Right cardiac atrium (tissue), 5 donors: ENCODE measurements at regions not wholly inside any gene's neighbourhood (a gene's known extent, or its start where the extent isn't known, plus 50 kb on each side); places are given as distances from the start of the nearest gene placed in this dataset.

Experiments used
- ATAC-seq, 2 donors: fragments of 200-7000 bp; cut with Tn5 transposase; one replicate each; pipeline versions ENCODE4 v1.8.0 to v1.9.1; 2020; ENCODE audit warnings: moderate library complexity in 2 of 2, mild to moderate bottlenecking in 1 of 2
- DNase-seq, 3 donors: peaks; one replicate each; pipeline ENCODE4 v3.0.0-alpha.2; 2020
- H3K27ac ChIP-seq: one replicate; pipeline ENCODE4 v1.5.1; 2013; ENCODE audit warnings: mild to moderate bottlenecking, low read length, control low read depth, moderate library complexity
- H3K27me3 ChIP-seq: one replicate; pipeline ENCODE4 v1.6.1; 2013; ENCODE audit not compliant: control insufficient read depth, insufficient read depth
- H3K4me1 ChIP-seq: one replicate; pipeline ENCODE4 v1.6.1; 2013; ENCODE audit warnings: low read length; ENCODE audit not compliant: control insufficient read depth, insufficient read depth
- H3K4me3 ChIP-seq: one replicate; pipeline ENCODE4 v1.5.1; 2013; ENCODE audit warnings: low read length, control low read depth
- H3K9me3 ChIP-seq: one replicate; pipeline ENCODE4 v1.6.1; 2013; ENCODE audit warnings: low read length; ENCODE audit not compliant: control insufficient read depth
- WGBS: extraction: QIAGEN DNeasy Blood & Tissue Kit; methylation state at CpG from one replicate; pipeline ENCODE4 v1.1.7; 2013; 5-methylcytosine and 5-hydroxymethylcytosine counted together
- intact Hi-C, 4 donors: fragments of 100-400 bp; cut with DNase I; formaldehyde crosslinking; loops; one replicate each; pipeline versions ENCODE4 v1.11.0 to v1.14.0; 2022 to 2023
- donor health status: healthy with polysubstance abuse.
- donor health status: DM: no; HTN: yes; CAD: no.
- donor health status: DM: no; HTN: no; CAD: no.
- donor health status: DM: no; HTN: yes; CAD: no; lungs with severe emphysema.
- donor health status: DM: yes; HTN: yes; CAD: no.

DNA sequence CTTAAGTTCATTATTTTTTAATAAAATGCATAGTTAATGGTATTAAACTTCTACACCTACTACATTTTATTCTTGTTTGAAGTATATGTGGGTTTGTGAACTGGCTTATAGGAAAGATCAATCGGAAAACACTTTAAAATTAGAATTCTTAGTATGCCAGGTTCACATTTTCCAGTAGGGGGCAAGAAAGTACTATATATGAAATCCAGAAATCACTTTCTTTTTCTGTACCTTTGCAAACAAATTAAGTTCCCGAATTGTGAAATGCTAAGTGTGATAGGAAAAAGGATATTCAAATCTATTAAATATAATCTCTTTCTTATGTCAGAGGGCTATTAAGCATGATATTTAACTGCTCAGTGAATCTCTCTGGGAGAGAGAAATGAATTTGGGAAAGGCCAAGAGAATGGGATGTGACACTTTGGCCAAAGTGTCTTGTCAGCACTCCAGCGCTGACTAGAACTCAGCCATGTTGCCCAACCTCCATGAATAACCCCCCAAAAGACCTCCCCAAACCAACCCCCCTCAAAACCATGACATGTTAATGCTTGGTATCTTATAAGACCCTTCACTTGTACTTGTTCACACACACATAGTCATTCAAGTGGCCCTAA is 122.6 kb upstream of the SLC10A2 start:
- intact Hi-C loops = no loop called here
- ATAC-seq = no peak

GRCh38 chr13:103187721-103188156 is 121.5 kb upstream of the SLC10A2 start:
- Histone ChIP-seq H3K27me3 (no peaks in the 10 kb centered on the region), H3K9me3 (no peaks in the 10 kb centered on the region), H3K4me3 (no peak overlapping the region), H3K27ac (no peak overlapping the region), H3K4me1 (peaks cover 3% of the 10 kb centered on the region)
- WGBS = 48% methylated on average over 10 of the region's 10 CpGs
- ATAC-seq = no peak
- intact Hi-C loops = no loop called here
- no peak for DNase-seq

More for the DNA sequence above, 122.6 kb upstream of the SLC10A2 start:
- no peak overlapping the region for H3K27ac ChIP-seq
- H3K9me3 ChIP-seq = no peaks in the 10 kb centered on the region
- 29% methylated on average over 3 of the region's 3 CpGs for WGBS
- DNase-seq = no peak
- H3K27me3 ChIP-seq = no peaks in the 10 kb centered on the region
- H3K4me1 ChIP-seq = peaks cover 3% of the 10 kb centered on the region
- no peak overlapping the region for H3K4me3 ChIP-seq

GRCh38 chr13:103184413-103184812 is 118.2 kb upstream of the SLC10A2 start:
- WGBS = 87% methylated on average over 2 of the region's 2 CpGs
- intact Hi-C loops = no loop called here
- no peaks in the 10 kb centered on the region for H3K27me3 ChIP-seq
- DNase-seq (no peak), ATAC-seq (no peak)
- no peaks in the 10 kb centered on the region for H3K9me3 ChIP-seq
- H3K4me3 ChIP-seq = no peak overlapping the region
- peaks cover 3% of the 10 kb centered on the region for H3K4me1 ChIP-seq
- no peak overlapping the region for H3K27ac ChIP-seq

GRCh38 chr13:103178986-103179943 is 113.0 kb upstream of the SLC10A2 start:
- no peak overlapping the region for H3K27ac ChIP-seq
- 81% methylated on average over 10 of the region's 10 CpGs for WGBS
- no peaks in the 10 kb centered on the region for H3K9me3 ChIP-seq
- DNase-seq (no peak), ATAC-seq (no peak)
- intact Hi-C loops = no loop called here
- H3K27me3 ChIP-seq = no peaks in the 10 kb centered on the region
- no peaks in the 10 kb centered on the region for H3K4me1 ChIP-seq
- no peak overlapping the region for H3K4me3 ChIP-seq

GRCh38 chr13:103174966-103175365 is 108.7 kb upstream of the SLC10A2 start:
- Histone ChIP-seq H3K9me3 (no peaks in the 10 kb centered on the region), H3K27me3 (no peaks in the 10 kb centered on the region), H3K27ac (no peak overlapping the region), H3K4me3 (no peak overlapping the region), H3K4me1 (no peaks in the 10 kb centered on the region)
- DNase-seq = no peak
- WGBS = 71% methylated on average over 6 of the region's 6 CpGs
- intact Hi-C loops = no loop called here
- ATAC-seq = no peak

DNA sequence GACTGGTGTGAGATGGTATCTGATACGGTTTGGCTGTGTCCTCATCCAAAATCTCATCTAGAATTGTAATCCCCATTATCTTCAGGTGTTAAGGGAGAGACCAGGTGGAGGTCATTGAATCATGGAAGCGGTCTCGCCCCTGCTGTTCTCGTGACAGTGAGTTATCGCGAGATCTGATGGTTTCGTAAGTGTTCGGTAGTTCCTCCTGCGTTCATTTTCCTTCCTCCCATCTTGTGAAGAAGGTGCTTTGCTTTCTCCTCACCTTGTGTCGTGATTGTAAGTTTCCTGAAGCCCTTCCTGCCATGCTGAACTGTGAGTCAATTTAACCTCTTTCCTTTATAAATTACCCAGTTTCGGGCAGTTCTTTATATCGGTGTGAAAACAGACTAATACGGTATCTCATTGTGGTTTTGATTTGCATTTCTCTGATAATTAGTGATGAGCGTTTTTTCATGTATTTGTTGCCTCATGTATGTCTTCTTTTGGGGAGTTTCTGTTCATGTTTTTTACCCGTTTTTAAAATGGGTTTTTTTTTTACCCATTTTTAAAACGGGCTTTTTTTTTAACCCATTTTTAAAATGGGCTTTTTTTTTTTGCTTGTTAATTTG is 102.8 kb upstream of the SLC10A2 start:
- WGBS = 90% methylated on average over 16 of the region's 16 CpGs
- H3K4me3 ChIP-seq = no peak overlapping the region
- H3K27ac ChIP-seq = no peak overlapping the region
- no peak for ATAC-seq
- H3K9me3 ChIP-seq = no peaks in the 10 kb centered on the region
- H3K27me3 ChIP-seq = no peaks in the 10 kb centered on the region
- H3K4me1 ChIP-seq = no peaks in the 10 kb centered on the region
- intact Hi-C loops = no loop called here
- DNase-seq = no peak

GRCh38 chr13:103164251-103164650 is 98.0 kb upstream of the SLC10A2 start:
- 89% methylated on average over 1 of the region's 1 CpG for WGBS
- H3K27ac ChIP-seq = no peak overlapping the region
- H3K4me1 ChIP-seq = no peaks in the 10 kb centered on the region
- no peak for DNase-seq
- intact Hi-C loops = no loop called here
- H3K27me3 ChIP-seq = no peaks in the 10 kb centered on the region
- H3K4me3 ChIP-seq = no peak overlapping the region
- no peak for ATAC-seq
- no peaks in the 10 kb centered on the region for H3K9me3 ChIP-seq

- DNase-seq (no peak), ATAC-seq (no peak)
- intact Hi-C loops = no loop called here
- H3K9me3 ChIP-seq = no peaks in the 10 kb centered on the region
- no peak overlapping the region for H3K27ac ChIP-seq
- no peak overlapping the region for H3K4me3 ChIP-seq
- H3K27me3 ChIP-seq = no peaks in the 10 kb centered on the region
- 46% methylated on average over 3 of the region's 3 CpGs for WGBS
- H3K4me1 ChIP-seq = no peaks in the 10 kb centered on the region
These were observed 95.3 kb upstream of the SLC10A2 start for GRCh38 chr13:103161476-103161875.

GRCh38 chr13:103157434-103158145 is 91.4 kb upstream of the SLC10A2 start:
- Histone ChIP-seq H3K27ac (no peak overlapping the region), H3K9me3 (no peaks in the 10 kb centered on the region), H3K4me1 (no peaks in the 10 kb centered on the region), H3K4me3 (no peak overlapping the region), H3K27me3 (no peaks in the 10 kb centered on the region)
- DNase-seq = no peak
- intact Hi-C loops = no loop called here
- WGBS = 63% methylated on average over 2 of the region's 2 CpGs
- no peak for ATAC-seq

GRCh38 chr13:103157016-103157415 is 90.8 kb upstream of the SLC10A2 start:
- Histone ChIP-seq H3K9me3 (no peaks in the 10 kb centered on the region), H3K27me3 (no peaks in the 10 kb centered on the region), H3K27ac (no peak overlapping the region), H3K4me1 (no peaks in the 10 kb centered on the region), H3K4me3 (no peak overlapping the region)
- ATAC-seq (no peak), DNase-seq (no peak)
- intact Hi-C loops = no loop called here
- WGBS = 59% methylated on average over 3 of the region's 3 CpGs
